ENCODE measurements at regions not wholly inside any gene's neighbourhood (a gene's known extent, or its start where the extent isn't known, plus 50 kb on each side); places are given as distances from the start of the nearest gene placed in this dataset.

DNA sequence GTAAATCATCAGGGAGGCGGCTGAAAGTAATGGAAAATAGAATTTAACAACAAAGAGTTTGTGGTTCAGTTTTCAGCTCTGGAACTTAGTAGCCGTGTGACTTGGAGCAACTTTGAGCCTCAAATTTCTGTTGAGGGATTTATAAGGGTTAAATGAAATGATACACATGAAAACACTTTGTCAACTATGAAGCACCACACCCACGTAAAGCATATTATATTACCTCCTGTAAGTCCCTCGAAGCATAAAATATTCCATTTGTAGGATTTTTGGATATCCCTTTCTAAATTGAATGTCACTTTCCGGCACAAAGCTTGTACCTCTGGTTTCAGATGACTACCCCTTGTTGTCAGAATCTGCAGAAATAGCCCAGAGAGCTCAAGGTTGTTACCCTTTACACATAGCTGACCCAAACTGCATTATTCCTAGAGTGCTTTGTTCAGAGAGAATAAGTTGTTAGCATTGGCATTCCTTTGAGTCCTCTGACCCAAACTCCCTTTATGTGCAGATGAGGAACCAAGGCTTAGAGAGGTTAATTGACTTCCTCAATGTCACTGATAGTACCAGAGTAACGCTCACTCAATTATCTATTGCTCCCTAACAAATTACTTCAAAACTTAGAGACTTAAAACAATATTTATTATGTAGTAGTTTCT lies 187.9 kb upstream of the UMPS start:
- DNase-seq (ENCODE audit: low read depth in 2 of 2), result no peak

DNA sequence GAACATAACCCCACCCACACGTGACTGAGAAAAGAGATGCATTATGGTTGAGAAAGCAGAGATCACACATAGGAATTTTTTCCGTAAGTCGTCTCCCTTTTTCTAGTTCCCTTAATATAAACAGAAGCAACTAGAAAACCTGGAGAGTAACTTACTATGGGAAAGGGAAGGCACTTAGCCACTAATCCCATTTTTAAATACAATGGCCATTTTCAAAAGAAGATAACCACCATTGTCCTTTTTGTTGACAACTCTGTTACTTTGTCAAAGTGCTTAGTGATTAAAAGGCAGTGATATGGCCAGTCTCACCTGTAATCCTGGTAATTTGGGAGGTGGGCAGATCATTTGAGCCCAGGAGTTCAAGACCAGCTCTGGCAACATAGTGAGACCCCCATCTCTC lies 184.4 kb upstream of the UMPS start:
- no peak for DNase-seq (ENCODE audit: low read depth in 2 of 2)

GRCh38 chr3:124552224-124552623 lies 178.0 kb upstream of the UMPS start:
- no peak for DNase-seq (ENCODE audit: low read depth in 2 of 2)

DNA sequence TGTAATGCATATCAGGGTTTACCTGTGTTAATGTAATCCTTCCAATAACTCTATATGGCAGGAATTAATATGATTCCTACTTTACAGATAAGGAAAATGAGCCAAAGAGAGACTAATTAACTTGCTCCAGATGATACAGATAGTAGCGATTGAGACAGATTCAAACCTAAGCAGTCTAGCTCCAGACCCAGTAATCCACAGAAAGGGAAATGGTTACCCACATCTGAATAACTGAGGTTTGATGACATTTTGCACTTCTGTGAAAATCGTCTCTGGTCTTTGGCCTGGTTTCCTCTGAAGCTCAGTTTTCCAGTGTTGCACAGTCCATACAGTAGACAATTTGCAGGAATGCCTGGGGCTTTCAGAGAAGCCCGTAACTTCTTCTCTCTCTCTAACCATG lies 177.1 kb upstream of the UMPS start:
- DNase-seq (ENCODE audit: low read depth in 2 of 2), result no peak

DNA sequence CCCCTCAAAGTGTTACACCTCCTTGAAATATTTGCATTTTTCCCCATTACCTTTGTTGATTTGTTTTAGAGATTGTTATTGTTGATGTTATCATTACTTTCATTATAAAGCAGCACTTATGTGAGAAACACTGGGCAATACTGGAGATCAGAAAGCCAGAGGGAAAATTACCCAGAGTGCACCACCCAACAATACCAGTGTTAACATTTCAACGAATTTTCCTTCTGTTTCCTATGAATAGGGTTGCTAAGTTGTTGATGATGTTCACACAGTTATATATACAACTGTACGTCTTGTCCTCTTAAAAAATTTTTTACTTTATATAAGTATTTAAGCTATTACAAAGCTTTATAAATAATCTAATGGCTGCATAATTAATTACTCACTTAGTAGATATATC lies 173.6 kb upstream of the UMPS start:
- DNase-seq (ENCODE audit: low read depth in 2 of 2), result no peak

GRCh38 chr3:124557433-124558232 lies 172.6 kb upstream of the UMPS start:
- no peak for DNase-seq (ENCODE audit: low read depth in 2 of 2)

- no peak for DNase-seq (ENCODE audit: low read depth in 2 of 2)
These were observed 171.0 kb upstream of the UMPS start for GRCh38 chr3:124558991-124559845.

GRCh38 chr3:124559846-124560574 lies 170.2 kb upstream of the UMPS start:
- peak; percentile 8 to 15 for DNase-seq (ENCODE audit: low read depth in 2 of 2)

DNA sequence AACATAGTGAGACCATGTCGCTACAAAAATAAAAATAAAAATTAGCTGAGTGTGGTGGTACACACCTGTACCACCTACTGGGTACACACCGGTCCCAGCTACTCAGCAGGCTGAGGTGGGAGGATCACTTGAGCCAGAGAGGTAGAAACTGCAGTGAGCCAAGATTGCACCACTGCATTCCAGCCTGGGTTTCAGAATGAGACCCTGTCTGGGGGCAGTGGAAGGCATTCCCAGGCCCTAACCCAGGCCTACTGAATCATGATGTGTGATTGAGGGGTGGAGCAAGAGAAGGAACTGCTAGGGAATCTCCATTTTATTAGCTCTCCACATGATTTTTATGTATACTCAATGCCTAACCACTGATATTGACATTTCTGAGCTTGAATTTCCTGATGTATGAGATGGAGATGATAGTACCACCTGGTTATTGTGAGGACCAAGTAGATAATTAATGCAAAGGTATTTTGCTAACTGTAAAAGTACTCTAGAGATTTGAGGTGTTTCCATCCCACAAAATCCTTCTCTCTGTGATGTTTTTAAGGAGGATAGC lies 169.5 kb upstream of the UMPS start:
- DNase-seq (ENCODE audit: low read depth in 2 of 2), result no peak

- DNase-seq (ENCODE audit: low read depth in 2 of 2), result no peak
These were observed 167.5 kb upstream of the UMPS start for GRCh38 chr3:124562769-124563168.

- no peak for DNase-seq (ENCODE audit: low read depth in 2 of 2)
These were observed 166.9 kb upstream of the UMPS start for GRCh38 chr3:124563376-124563775.

GRCh38 chr3:124565013-124565412 lies 165.2 kb upstream of the UMPS start:
- no peak for DNase-seq (ENCODE audit: low read depth in 2 of 2)

DNA sequence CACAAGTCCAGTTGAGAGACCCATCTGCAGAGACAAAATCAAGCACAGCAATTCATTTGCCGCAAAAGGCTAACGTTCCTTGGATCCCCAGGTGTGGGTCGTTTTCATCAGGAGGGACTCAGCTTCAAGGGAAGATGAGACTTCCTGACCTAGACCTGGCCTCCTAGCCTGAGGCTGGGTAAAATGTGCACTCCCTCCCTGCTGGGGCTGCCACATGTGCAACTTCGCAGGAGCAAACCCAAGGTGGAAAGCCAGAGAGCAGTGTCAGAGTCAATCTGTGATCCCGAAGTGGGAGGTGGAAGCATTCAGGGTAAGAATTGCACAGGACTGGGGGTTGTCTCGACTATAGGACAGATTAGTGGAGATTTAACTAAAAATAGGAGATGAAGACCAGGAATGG lies 164.7 kb upstream of the UMPS start:
- no peak for DNase-seq (ENCODE audit: low read depth in 2 of 2)

GRCh38 chr3:124566701-124567100 lies 163.6 kb upstream of the UMPS start:
- DNase-seq (ENCODE audit: low read depth in 2 of 2), result no peak

- DNase-seq (ENCODE audit: low read depth in 2 of 2), result no peak
These were observed 163.1 kb upstream of the UMPS start for GRCh38 chr3:124567179-124567578.

- no peak for DNase-seq (ENCODE audit: low read depth in 2 of 2)
These were observed 160.5 kb upstream of the UMPS start for GRCh38 chr3:124569761-124570160.

- DNase-seq (ENCODE audit: low read depth in 2 of 2), result no peak
These were observed 160.0 kb upstream of the UMPS start for GRCh38 chr3:124570232-124570631.

- DNase-seq (ENCODE audit: low read depth in 2 of 2), result no peak
These were observed 157.3 kb upstream of the UMPS start for GRCh38 chr3:124572851-124573405.

DNA sequence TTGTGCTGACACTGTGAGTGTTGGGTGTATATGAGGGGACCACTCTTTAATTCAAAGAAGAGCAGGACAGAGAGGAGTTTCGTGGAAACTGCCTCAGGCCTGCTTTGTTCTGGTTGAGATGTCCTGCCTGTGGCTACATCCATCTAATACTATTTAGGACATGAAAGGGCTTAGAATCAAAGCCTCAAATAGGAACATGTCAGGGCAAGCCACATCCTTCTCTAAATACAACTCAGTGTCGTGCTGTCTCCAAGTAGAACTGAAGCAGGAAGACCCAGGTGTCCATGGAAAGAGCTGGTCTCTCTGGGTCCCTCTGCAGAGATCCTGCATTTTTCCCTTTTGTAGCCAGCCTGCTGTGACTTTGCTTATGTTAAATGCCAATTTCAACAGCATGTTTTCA lies 156.2 kb upstream of the UMPS start:
- DNase-seq (ENCODE audit: low read depth in 2 of 2), result no peak

- DNase-seq (ENCODE audit: low read depth in 2 of 2), result no peak
These were observed 153.4 kb upstream of the UMPS start for GRCh38 chr3:124576565-124577493.

All from stimulated activated CD8-positive, alpha-beta memory T cell treated with anti-CD3 and anti-CD28 coated beads, Interleukin-7, amount 100 ng/mL, for 4 hours (primary cell).